ENCODE measurements at regions not wholly inside any gene's neighbourhood (a gene's known extent, or its start where the extent isn't known, plus 50 kb on each side); places are given as distances from the start of the nearest gene placed in this dataset.
A peak's percentile ranks its signal among the peaks of the same experiment; 100 is the strongest.

DNA sequence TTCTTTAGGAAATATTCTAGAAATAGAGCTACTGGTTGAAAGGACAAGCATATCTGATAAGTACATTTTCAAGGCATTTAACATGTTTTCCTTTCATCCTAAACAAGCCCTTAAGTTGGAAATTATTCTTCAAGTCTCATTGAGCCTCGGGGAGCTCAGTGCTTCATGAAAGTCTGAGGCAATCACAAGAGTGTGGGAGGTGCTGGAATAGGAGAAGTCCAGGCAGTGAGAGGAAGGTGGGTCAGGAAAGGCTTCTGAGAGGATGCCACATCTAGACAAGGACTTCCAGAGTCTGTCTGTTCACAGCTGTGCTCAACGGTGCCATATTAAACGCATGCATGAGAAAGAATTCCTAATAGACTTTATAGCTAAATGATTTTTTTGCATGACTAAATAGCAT lies 69.8 kb downstream of the CD83 start:
- no peak for DNase-seq

DNA sequence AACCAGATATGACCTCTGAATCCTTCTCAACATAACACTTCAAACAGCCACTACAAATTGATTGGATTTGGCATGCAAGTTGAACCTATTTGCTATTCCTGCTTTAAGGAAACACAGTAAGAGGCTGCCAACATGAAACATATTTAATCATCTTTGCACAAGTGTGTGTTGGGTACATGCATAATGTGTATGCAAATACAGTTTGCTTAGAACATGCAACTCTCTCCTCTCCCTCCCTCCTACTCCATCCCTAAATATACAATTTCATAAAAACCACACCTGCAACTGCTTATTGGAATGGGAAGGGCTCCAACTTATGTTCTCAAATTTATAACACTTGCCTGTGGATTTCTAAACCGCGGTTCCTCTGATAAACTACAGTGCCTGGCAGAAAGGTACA lies 71.5 kb downstream of the CD83 start:
- no peak for DNase-seq

DNA sequence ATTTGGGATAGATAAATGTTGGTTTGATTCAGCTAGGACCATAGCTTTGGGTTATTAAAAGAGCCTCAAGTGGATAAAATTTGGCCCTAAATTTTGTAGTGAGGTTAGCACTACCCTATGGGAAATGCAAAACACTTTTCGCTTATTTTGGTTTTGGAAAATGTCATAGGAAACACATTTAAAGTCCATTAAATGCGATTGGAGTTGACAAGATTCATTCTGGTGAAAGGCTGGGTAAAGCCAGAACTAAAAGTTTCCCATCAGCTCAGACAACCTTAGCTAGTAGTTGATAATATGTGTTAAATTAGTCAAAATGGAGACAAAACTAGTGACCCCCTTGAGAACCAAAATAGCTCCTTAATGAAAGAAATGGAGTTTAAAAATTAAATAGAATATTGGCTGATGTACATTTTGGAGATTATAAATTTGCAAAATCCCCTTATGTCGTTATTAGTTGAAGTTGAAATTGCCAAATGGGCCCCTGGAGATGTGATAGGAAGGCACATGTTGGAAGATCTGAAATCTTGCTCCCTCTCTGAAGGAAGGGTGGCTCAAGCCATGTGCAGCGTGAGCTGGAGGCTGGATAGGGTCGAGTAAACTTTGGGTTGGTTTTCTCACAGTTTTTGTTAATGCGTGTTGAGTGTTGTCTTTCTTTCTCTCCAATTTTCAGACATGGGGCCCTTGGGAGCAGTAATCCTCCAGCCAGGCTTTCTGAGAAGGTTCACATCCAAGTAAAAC lies 72.8 kb downstream of the CD83 start:
- no peak for DNase-seq

GRCh38 chr6:14190929-14191224 lies 73.3 kb downstream of the CD83 start:
- no peak for DNase-seq

- DNase-seq: no peak
Observed at GRCh38 chr6:14191761-14192160, 74.2 kb downstream of the CD83 start.

- peak; percentile 73 for DNase-seq
Observed at GRCh38 chr6:14192216-14192788, 74.7 kb downstream of the CD83 start.

DNA sequence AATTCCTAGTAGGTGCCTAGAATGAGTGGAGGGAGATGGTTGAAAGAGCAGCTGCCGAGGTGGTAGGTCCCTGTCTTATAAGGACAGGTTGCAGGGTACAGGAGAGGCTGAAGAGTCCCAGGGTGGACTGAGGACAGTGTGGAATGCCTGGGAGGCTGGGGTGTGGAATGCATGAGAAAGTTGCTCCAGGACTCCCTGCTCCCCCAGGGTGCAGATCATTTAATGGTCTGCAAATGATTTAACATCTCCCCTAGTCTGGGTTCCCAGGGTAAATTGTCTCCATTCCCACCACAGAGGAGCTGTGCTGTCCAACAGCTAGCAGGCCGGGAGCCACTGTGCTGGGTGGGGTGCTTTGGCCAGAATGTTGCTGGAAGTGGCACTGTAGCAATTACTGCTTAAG lies 76.0 kb downstream of the CD83 start:
- peak; percentile 76 for DNase-seq

GRCh38 chr6:14194483-14194882 lies 76.9 kb downstream of the CD83 start:
- DNase-seq: no peak

DNA sequence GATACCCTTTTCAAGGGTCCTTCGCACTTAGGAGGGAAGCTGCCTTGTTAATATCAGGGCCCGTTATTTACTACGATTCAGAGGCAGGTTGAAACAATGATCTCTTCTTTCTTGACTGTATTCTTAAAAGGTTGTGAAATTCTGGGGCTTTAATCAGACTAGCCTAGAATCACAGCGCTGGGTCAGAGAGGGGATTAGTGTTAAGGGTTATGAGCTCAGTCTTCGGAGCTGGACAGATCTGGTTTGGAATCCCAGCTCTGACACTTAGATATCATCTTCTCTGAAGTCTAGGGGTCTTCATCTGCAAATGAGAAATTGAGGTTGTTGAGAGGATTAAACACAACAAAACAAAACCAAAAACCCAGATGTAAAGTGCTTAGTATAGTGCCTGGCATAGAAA lies 77.4 kb downstream of the CD83 start:
- no peak for DNase-seq

- no peak for DNase-seq
Observed at GRCh38 chr6:14196026-14196425, 78.5 kb downstream of the CD83 start.

DNA sequence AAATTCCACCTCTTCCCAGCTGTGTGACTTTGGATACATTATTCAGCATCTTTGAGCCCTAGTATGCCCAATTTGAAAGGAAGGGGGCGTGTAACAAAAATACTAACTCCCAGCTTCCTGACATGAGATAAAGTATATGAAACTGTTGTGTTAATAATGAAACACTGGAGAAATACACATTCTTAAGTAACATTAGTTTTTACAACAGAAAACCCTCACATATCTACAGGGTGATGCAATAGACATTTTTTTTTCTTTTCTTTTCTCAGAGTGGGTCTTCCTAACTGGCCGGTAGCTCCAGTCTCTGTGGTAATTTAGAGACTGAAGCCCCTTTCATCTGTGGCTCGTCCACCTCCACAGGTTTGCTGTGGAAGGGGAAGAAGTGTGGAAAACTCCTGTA lies 79.5 kb downstream of the CD83 start:
- no peak for DNase-seq

- peak; percentile 51 for DNase-seq
Observed at GRCh38 chr6:14200047-14200446, 82.5 kb downstream of the CD83 start.

GRCh38 chr6:14202947-14203346 lies 85.4 kb downstream of the CD83 start:
- DNase-seq: no peak

DNA sequence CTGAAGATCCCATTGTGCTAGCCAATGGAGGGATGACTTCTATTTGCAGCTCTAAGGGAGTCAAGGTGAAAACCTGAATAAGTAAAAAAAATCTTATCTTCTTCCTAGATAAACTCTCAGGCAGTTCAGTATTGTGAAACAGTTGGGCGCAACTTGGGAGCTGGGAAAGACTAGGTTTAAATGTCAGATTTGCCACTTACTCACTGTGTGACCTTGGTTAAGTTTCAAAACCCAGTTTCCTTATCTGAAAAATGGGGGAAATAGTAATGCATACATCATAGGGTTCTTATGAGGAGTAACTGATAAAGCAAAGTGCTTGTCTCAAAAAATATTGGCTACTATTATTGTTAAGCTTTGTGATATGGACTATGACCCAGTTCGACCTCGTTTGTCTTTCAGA lies 88.8 kb downstream of the CD83 start:
- DNase-seq: no peak

GRCh38 chr6:14207448-14207847 lies 89.9 kb downstream of the CD83 start:
- DNase-seq: no peak

DNA sequence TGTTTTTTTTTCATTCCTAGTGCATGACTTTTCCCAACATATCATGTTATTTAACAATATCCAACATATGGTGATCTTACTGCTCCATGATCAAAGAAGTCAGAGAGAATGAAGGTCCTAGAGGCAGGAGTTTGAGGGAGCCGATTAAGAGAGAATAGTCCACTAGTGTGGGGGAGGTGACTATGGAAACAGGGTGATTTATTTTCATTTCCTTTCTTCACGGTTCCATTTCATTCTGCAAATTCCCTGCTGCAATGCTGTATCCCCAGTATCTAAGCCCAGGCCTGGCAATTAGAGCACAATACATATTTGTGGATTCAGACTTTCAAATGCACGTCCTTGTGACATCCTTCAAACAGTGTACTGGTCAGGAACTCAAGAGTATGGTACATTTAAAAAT lies 91.4 kb downstream of the CD83 start:
- DNase-seq: no peak

- no peak for DNase-seq
Observed at GRCh38 chr6:14210077-14210476, 92.5 kb downstream of the CD83 start.

GRCh38 chr6:14210663-14211561 lies 93.3 kb downstream of the CD83 start:
- peak; percentile 88 for DNase-seq

GRCh38 chr6:14211562-14211942 lies 94.0 kb downstream of the CD83 start:
- peak; percentile 34 for DNase-seq

- DNase-seq: no peak
Observed at GRCh38 chr6:14212020-14212419, 94.4 kb downstream of the CD83 start.

GRCh38 chr6:14212632-14213031 lies 95.1 kb downstream of the CD83 start:
- DNase-seq: no peak

- no peak for DNase-seq
Observed at GRCh38 chr6:14216946-14217684, 99.5 kb downstream of the CD83 start.
